ENCODE measurements at regions not wholly inside any gene's neighbourhood (a gene's known extent, or its start where the extent isn't known, plus 50 kb on each side); places are given as distances from the start of the nearest gene placed in this dataset.

DNA sequence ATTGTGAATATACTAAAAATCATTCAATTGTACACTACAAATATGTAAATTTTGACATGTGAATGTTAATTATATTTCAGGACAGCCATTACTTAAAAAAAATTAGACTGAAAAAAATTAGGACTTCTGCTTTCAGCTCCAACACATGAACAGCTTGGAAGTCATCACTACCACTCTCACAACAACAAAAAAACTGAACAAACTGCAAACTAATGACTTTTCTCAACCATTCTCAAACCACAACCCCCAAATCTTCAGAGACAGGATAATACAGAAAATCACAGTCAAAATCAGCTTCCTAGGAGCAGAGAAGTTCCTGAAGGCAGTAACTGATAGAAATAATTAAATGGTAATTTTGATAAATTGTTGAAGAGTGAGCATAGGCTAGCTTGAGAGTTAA is 686.4 kb downstream of the TLE1 start:
- no peak overlapping the region for H3K4me2 ChIP-seq (ENCODE audit: insufficient read depth, insufficient read length, low read length)

More for the DNA sequence above, 686.4 kb downstream of the TLE1 start:
- no peaks in the 10 kb centered on the region for H4K20me1 ChIP-seq (ENCODE audit: control insufficient read depth, insufficient read depth, insufficient read length)
- no peak overlapping the region for H4K5ac ChIP-seq (ENCODE audit: insufficient read length, low read depth, low read length)
- H2BK15ac ChIP-seq (ENCODE audit: low read depth, low read length) = no peak overlapping the region
- no peak overlapping the region for H3K4ac ChIP-seq (ENCODE audit: low read depth, low read length)
- H3K9ac ChIP-seq (ENCODE audit: extremely low read depth, insufficient read length, low read length) = no peak overlapping the region
- H3K56ac ChIP-seq (ENCODE audit: insufficient read length, low read depth, low read length) = no peak overlapping the region
- H2AK5ac ChIP-seq (ENCODE audit: insufficient read length, low read length) = no peak overlapping the region
- no peak overlapping the region for H4K91ac ChIP-seq (ENCODE audit: insufficient read length, low read depth, low read length)
- no peak overlapping the region for H3K23ac ChIP-seq (ENCODE audit: insufficient read length, low read depth, low read length)
- TF ChIP-seq, protein P1, sequence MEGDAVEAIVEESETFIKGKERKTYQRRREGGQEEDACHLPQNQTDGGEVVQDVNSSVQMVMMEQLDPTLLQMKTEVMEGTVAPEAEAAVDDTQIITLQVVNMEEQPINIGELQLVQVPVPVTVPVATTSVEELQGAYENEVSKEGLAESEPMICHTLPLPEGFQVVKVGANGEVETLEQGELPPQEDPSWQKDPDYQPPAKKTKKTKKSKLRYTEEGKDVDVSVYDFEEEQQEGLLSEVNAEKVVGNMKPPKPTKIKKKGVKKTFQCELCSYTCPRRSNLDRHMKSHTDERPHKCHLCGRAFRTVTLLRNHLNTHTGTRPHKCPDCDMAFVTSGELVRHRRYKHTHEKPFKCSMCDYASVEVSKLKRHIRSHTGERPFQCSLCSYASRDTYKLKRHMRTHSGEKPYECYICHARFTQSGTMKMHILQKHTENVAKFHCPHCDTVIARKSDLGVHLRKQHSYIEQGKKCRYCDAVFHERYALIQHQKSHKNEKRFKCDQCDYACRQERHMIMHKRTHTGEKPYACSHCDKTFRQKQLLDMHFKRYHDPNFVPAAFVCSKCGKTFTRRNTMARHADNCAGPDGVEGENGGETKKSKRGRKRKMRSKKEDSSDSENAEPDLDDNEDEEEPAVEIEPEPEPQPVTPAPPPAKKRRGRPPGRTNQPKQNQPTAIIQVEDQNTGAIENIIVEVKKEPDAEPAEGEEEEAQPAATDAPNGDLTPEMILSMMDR (conservative IDR thresholded peaks at IDR 0.05) = no peak
- no peaks in the 10 kb centered on the region for H3K79me1 ChIP-seq (ENCODE audit: insufficient read depth, low read depth, low read length, poor library complexity, severe bottlenecking)
- H3K27ac ChIP-seq (ENCODE audit: insufficient read length, low read depth, low read length) = no peak overlapping the region
- no peaks in the 10 kb centered on the region for H3K23me2 ChIP-seq (ENCODE audit: insufficient read length, low read depth, low read length, poor library complexity, severe bottlenecking)
- DNase-seq = no peak
- no peaks in the 10 kb centered on the region for H3K36me3 Mint-ChIP-seq (ENCODE audit: insufficient read depth in 1 of 3, low read depth in 3 of 3)
- H3T11ph ChIP-seq (ENCODE audit: low read length) = no peak overlapping the region
- H2BK12ac ChIP-seq (ENCODE audit: insufficient read length, low read depth, low read length) = no peak overlapping the region
- H3K27ac Mint-ChIP-seq = no peak overlapping the region
- no peak overlapping the region for H2BK120ac ChIP-seq (ENCODE audit: low read depth, low read length, poor library complexity, severe bottlenecking)
- H2AFZ ChIP-seq (ENCODE audit: low read length) = no peak overlapping the region
- H3K4me3 Mint-ChIP-seq = no peak overlapping the region
- no peak overlapping the region for H2BK20ac ChIP-seq (ENCODE audit: low read depth, low read length, poor library complexity, severe bottlenecking)
- no peaks in the 10 kb centered on the region for H3K9me3 ChIP-seq (ENCODE audit: control insufficient read depth, low read depth, low read length)
- no peaks in the 10 kb centered on the region for H3K27me3 ChIP-seq (ENCODE audit: insufficient read depth, low read length)
- no peaks in the 10 kb centered on the region for H3K79me2 ChIP-seq (ENCODE audit: insufficient read depth, low read length)
- no peaks in the 10 kb centered on the region for H3K4me1 Mint-ChIP-seq
- no peaks in the 10 kb centered on the region; a peak in 1 of 5 replicates for H3K9me3 Mint-ChIP-seq
- no peaks in the 10 kb centered on the region for H3K27me3 Mint-ChIP-seq (ENCODE audit: low read depth)
- H3K14ac ChIP-seq (ENCODE audit: insufficient read depth, low read length) = no peak overlapping the region
- no peak overlapping the region for H4K8ac ChIP-seq (replicated peaks; ENCODE audit: insufficient read length, low read depth, low read length)
- no peak overlapping the region for H3K18ac ChIP-seq (ENCODE audit: insufficient read length, low read depth, low read length)
- H3K4me1 ChIP-seq (ENCODE audit: insufficient read depth, low read length) = no peaks in the 10 kb centered on the region
- H2BK5ac ChIP-seq (ENCODE audit: insufficient read length, low read length) = no peak overlapping the region

Data from H9 (cell line).